ENCODE measurements at regions not wholly inside any gene's neighbourhood (a gene's known extent, or its start where the extent isn't known, plus 50 kb on each side); places are given as distances from the start of the nearest gene placed in this dataset.

DNA sequence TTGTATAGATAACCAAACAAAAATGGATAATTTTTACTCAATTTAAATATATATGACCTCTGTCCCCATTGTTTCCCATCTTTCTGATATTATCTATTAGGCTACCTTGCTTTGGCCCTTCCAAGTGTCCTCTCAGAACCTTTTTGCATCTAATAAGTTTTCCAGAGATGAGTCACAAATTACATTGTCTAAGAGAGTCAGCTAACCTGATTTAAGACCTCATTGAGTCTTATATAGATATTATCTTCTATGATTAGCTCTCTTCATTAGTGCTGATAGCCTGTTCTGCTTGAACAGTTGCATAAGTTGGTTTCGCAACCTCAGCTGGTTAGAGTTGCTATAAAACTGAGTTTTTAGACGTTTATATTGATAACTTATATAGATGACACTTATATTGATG lies 623.1 kb downstream of the LRRC70 start:
- Histone ChIP-seq H2AFZ (ENCODE audit: low read length) (no peak overlapping the region), H3K18ac (ENCODE audit: extremely low read depth, low read length) (no peak overlapping the region), H2BK15ac (ENCODE audit: low read length) (no peak overlapping the region), H3K14ac (ENCODE audit: insufficient read length) (no peak overlapping the region), H3K36me3 (ENCODE audit: control insufficient read depth in 2 of 4, insufficient read depth in 4 of 4, low read length in 3 of 4) (no peaks in the 10 kb centered on the region), H4K91ac (replicated peaks; ENCODE audit: insufficient read length, low read length) (no peak overlapping the region), H3K79me1 (ENCODE audit: low read depth, low read length) (no peaks in the 10 kb centered on the region), H3K23ac (ENCODE audit: insufficient read length) (no peak overlapping the region), H3K9me3 (ENCODE audit: insufficient read depth in 2 of 2, low read depth in 1 of 2, low read length in 1 of 2) (0 out of 4 replicates have a peak, but pooled peaks cover 0 to 2% of the 10 kb centered on the region in 2 experiments), H3K4me2 (ENCODE audit: insufficient read depth in 1 of 2, low read depth in 2 of 2, low read length in 2 of 2) (no peak overlapping the region), H4K5ac (ENCODE audit: insufficient read length, low read depth, low read length) (no peak overlapping the region), H3K4ac (replicated peaks; ENCODE audit: insufficient read length, low read depth, low read length) (no peak overlapping the region), H2AK5ac (ENCODE audit: low read depth, low read length) (no peak overlapping the region), H3K27ac (ENCODE audit: low read depth, low read length) (no peak overlapping the region), H4K20me1 (replicated peaks in 1 of 2; ENCODE audit: control insufficient read depth in 1 of 2, insufficient read depth in 2 of 2, low read length in 2 of 2) (no peaks in the 10 kb centered on the region), H3K56ac (replicated peaks; ENCODE audit: insufficient read length, low read depth, low read length) (no peak overlapping the region), H3K4me1 (replicated peaks in 1 of 4; ENCODE audit: control insufficient read depth in 3 of 4, insufficient read depth in 4 of 4, low read length in 3 of 4) (no peaks in the 10 kb centered on the region), H3K4me3 (ENCODE audit: extremely low read depth in 1 of 4, insufficient read depth in 2 of 4, low read depth in 3 of 4, low read length in 4 of 4) (no peak overlapping the region), H2BK5ac (ENCODE audit: low read depth, low read length) (no peak overlapping the region), H3K27me3 (replicated peaks in 1 of 4; ENCODE audit: control insufficient read depth in 3 of 4, extremely low read depth in 1 of 4, insufficient read depth in 3 of 4, low read length in 3 of 4) (no peaks in the 10 kb centered on the region), H4K8ac (ENCODE audit: extremely low read depth, insufficient read depth, low read length) (no peak overlapping the region), H3K9ac (replicated peaks in 1 of 4; ENCODE audit: extremely low read depth in 1 of 4, low read depth in 3 of 4, low read length in 3 of 4) (no peak overlapping the region), H3K23me2 (ENCODE audit: low read depth, low read length) (peaks cover 2% of the 10 kb centered on the region; the same call in 1 of the 2 replicates), H3K79me2 (ENCODE audit: control insufficient read depth in 1 of 2, insufficient read depth in 2 of 2, low read length in 2 of 2) (no peaks in the 10 kb centered on the region), H2BK20ac (ENCODE audit: low read length) (no peak overlapping the region), H2BK120ac (replicated peaks; ENCODE audit: low read depth, low read length) (no peak overlapping the region), H2BK12ac (ENCODE audit: low read depth, low read length) (no peak overlapping the region)
- POLR2A ChIA-PET (ENCODE audit: partially characterized antibody), result no interaction called here
- TF ChIP-seq SUZ12 (IDR thresholded peaks at IDR 0.05; ENCODE audit: low read length) (no peak), RXRA (IDR thresholded peaks at IDR 0.05; ENCODE audit: insufficient read depth, low read depth, low read length) (no peak), SIRT6 (IDR thresholded peaks at IDR 0.05; ENCODE audit: low read length) (no peak), TAF1 (IDR thresholded peaks at IDR 0.05; ENCODE audit: low read depth, low read length) (no peak)
- TF ChIP-seq, protein P1, sequence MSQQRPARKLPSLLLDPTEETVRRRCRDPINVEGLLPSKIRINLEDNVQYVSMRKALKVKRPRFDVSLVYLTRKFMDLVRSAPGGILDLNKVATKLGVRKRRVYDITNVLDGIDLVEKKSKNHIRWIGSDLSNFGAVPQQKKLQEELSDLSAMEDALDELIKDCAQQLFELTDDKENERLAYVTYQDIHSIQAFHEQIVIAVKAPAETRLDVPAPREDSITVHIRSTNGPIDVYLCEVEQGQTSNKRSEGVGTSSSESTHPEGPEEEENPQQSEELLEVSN (IDR thresholded peaks at IDR 0.05), result no peak
- CTCF ChIA-PET (ENCODE audit: partially characterized antibody), result interaction anchor here (1.7 kb wide), 1 partner anchor 11 kb away, joined by 3 read pairs; no protein-coding TSS in a partner anchor
- no peak for FAIRE-seq
- 92% methylated on average over 2 of the region's 2 CpGs; no CpG with 5 or more reads in 1 of the 2 experiments for WGBS, 2 experiments (ENCODE audit: extremely low coverage in 1 of 2, insufficient coverage in 1 of 2, insufficient read length in 1 of 2, insufficient replicate concordance in 2 of 2, low coverage in 1 of 2, low lambda C conversion rate in 2 of 2, missing lambda C conversion rate in 1 of 2)
- DNase-seq (ENCODE audit: low read depth in 1 of 2, low spot score in 2 of 2), result no peak

Measured in H1 (cell line).